Activated CD4-positive, alpha-beta T cell treated with anti-CD3 and anti-CD28 coated beads for 24 hours (primary cell): ENCODE measurements at regions not wholly inside any gene's neighbourhood (a gene's known extent, or its start where the extent isn't known, plus 50 kb on each side); places are given as distances from the start of the nearest gene placed in this dataset.

Experiments
- DNase-seq, 2 donors: peaks; one replicate each; pipeline ENCODE4 v3.0.0-alpha.2; 2020; ENCODE audit warnings: low read depth in 2 of 2

- no peak for DNase-seq
Measured at GRCh38 chr3:157718800-157719199, 215.6 kb upstream of the VEPH1 start.

GRCh38 chr3:157713101-157713500 is 209.9 kb upstream of the VEPH1 start:
- no peak for DNase-seq

GRCh38 chr3:157705258-157705657 is 202.0 kb upstream of the VEPH1 start:
- no peak for DNase-seq

GRCh38 chr3:157700405-157700804 is 197.2 kb upstream of the VEPH1 start:
- DNase-seq: no peak

- DNase-seq: no peak
Measured at GRCh38 chr3:157695586-157695985, 192.4 kb upstream of the VEPH1 start.

GRCh38 chr3:157695103-157695502 is 191.9 kb upstream of the VEPH1 start:
- DNase-seq: no peak

GRCh38 chr3:157693762-157694161 is 190.5 kb upstream of the VEPH1 start:
- no peak for DNase-seq

GRCh38 chr3:157692468-157692867 is 189.3 kb upstream of the VEPH1 start:
- no peak for DNase-seq

GRCh38 chr3:157683668-157684067 is 180.5 kb upstream of the VEPH1 start:
- DNase-seq: no peak

- DNase-seq: no peak
Measured at GRCh38 chr3:157672061-157672460, 168.8 kb upstream of the VEPH1 start.

- no peak for DNase-seq
Measured at GRCh38 chr3:157671656-157672055, 168.4 kb upstream of the VEPH1 start.

GRCh38 chr3:157669416-157669815 is 166.2 kb upstream of the VEPH1 start:
- no peak for DNase-seq

- no peak for DNase-seq
Measured at GRCh38 chr3:157667493-157667892, 164.3 kb upstream of the VEPH1 start.

- DNase-seq: no peak
Measured at GRCh38 chr3:157662171-157662570, 159.0 kb upstream of the VEPH1 start.

- no peak for DNase-seq
Measured at GRCh38 chr3:157660847-157661246, 157.6 kb upstream of the VEPH1 start.

GRCh38 chr3:157652366-157652765 is 149.2 kb upstream of the VEPH1 start:
- no peak for DNase-seq

- no peak for DNase-seq
Measured at GRCh38 chr3:157650699-157651098, 147.5 kb upstream of the VEPH1 start.

- no peak for DNase-seq
Measured at GRCh38 chr3:157650172-157650571, 147.0 kb upstream of the VEPH1 start.

- no peak for DNase-seq
Measured at GRCh38 chr3:157649511-157649910, 146.3 kb upstream of the VEPH1 start.

GRCh38 chr3:157647820-157648219 is 144.6 kb upstream of the VEPH1 start:
- DNase-seq: no peak

- DNase-seq: no peak
Measured at GRCh38 chr3:157639756-157640426, 136.7 kb upstream of the VEPH1 start.

GRCh38 chr3:157637866-157638265 is 134.7 kb upstream of the VEPH1 start:
- no peak for DNase-seq

- DNase-seq: no peak
Measured at GRCh38 chr3:157633241-157633640, 130.0 kb upstream of the VEPH1 start.

- DNase-seq: no peak
Measured at GRCh38 chr3:157632075-157632474, 128.9 kb upstream of the VEPH1 start.
